Caco-2 (cell line): ENCODE measurements at regions not wholly inside any gene's neighbourhood (a gene's known extent, or its start where the extent isn't known, plus 50 kb on each side); places are given as distances from the start of the nearest gene placed in this dataset.

Source experiments
- BruUV-seq: library from RNA; stranded (reverse); fragments of 400-500 nt; replicated peaks from 2 replicates; lab custom pipeline; 2021; lab: Mats Ljungman, UMichigan
- CTCF ChIA-PET: fragments of 300-600 bp; sonication (Branson Sonifier 250); formaldehyde crosslinking; loops from one replicate; lab custom pipeline; 2022; ENCODE audit warnings: antibody characterized with exemption; lab: Charles Lee
- POLR2A ChIA-PET: fragments of 300-600 bp; sonication (Branson Sonifier 250); formaldehyde crosslinking; loops from one replicate; lab custom pipeline; 2022; ENCODE audit warnings: antibody characterized with exemption; lab: Charles Lee
- DNase-seq, 2 experiments: peaks; one replicate each; pipeline versions ENCODE4 v3.0.0 to v3.0.0-alpha.2; 2020 to 2022
- H3K27me3 ChIP-seq: replicated peaks from 2 replicates; pipeline ENCODE4 v1.6.0; 2011; ENCODE audit warnings: low read length; ENCODE audit not compliant: control insufficient read depth, insufficient read depth
- H3K36me3 ChIP-seq: 2 replicates; pipeline ENCODE4 v1.5.1; 2011; ENCODE audit warnings: low read length; ENCODE audit not compliant: control insufficient read depth, insufficient read depth
- H3K4me1 ChIP-seq: fragments of 250-450 bp; sonication (Bioruptor Pico); 2 replicates; pipeline ENCODE4 v1.5.1; 2020; ENCODE audit warnings: mild to moderate bottlenecking
- H3K4me3 ChIP-seq: 2 replicates; pipeline ENCODE4 v1.5.1; 2011; ENCODE audit warnings: low read depth, mild to moderate bottlenecking, control low read depth, low read length
- H3K9me3 ChIP-seq: fragments of 250-450 bp; sonication (Bioruptor Pico); 2 replicates; pipeline ENCODE4 v1.5.1; 2020; ENCODE audit warnings: mild to moderate bottlenecking, moderate library complexity
- H3K27ac Mint-ChIP-seq: one replicate; pipeline ENCODE4 v1.8.0; 2022; ENCODE audit warnings: mixed read lengths; ENCODE audit not compliant: unreplicated experiment
- H3K27me3 Mint-ChIP-seq: one replicate; pipeline ENCODE4 v1.8.0; 2022; ENCODE audit warnings: mixed read lengths; ENCODE audit not compliant: insufficient read depth, unreplicated experiment
- H3K36me3 Mint-ChIP-seq: one replicate; pipeline ENCODE4 v1.8.0; 2022; ENCODE audit warnings: mild to moderate bottlenecking, mixed read lengths; ENCODE audit not compliant: insufficient read depth, unreplicated experiment
- H3K4me1 Mint-ChIP-seq: one replicate; pipeline ENCODE4 v1.8.0; 2022; ENCODE audit warnings: low read depth, mixed read lengths; ENCODE audit not compliant: unreplicated experiment
- H3K4me3 Mint-ChIP-seq: one replicate; pipeline ENCODE4 v1.8.0; 2022; ENCODE audit warnings: mild to moderate bottlenecking, moderate library complexity, mixed read lengths; ENCODE audit not compliant: unreplicated experiment
- H3K9me3 Mint-ChIP-seq: one replicate; pipeline ENCODE4 v1.8.0; 2022; ENCODE audit warnings: mixed read lengths; ENCODE audit not compliant: unreplicated experiment
- CTCF ChIP-seq, 2 experiments: fragments of 200-600 bp in 1 of 2; IDR thresholded peaks; 1 replicate in 1 of 2; 2 replicates in 1 of 2; pipeline versions ENCODE4 v1.5.1 to v1.8.0; 2011 to 2022; ENCODE audit warnings: antibody characterized with exemption in 1 of 2, control low read depth in 1 of 2, inconsistent platforms in 1 of 2, low read depth in 1 of 2, low read length in 1 of 2, mild to moderate bottlenecking in 1 of 2, moderate library complexity in 1 of 2; ENCODE audit not compliant: insufficient read depth in 1 of 2, severe bottlenecking in 1 of 2, unreplicated experiment in 1 of 2
- intact Hi-C: fragments of 100-400 bp; cut with micrococcal nuclease; formaldehyde crosslinking; loops from one replicate; pipeline ENCODE4 v1.10.0; 2022; ENCODE audit not compliant: unreplicated experiment

- Histone ChIP-seq H3K4me3 (no peak overlapping the region), H3K36me3 (no peaks in the 10 kb centered on the region), H3K9me3 (no peaks in the 10 kb centered on the region), H3K27me3 (no peaks in the 10 kb centered on the region), H3K4me1 (peaks cover 45% of the 10 kb centered on the region)
- peak overlapping the region; percentile 17 for H3K27ac Mint-ChIP-seq
- no peaks in the 10 kb centered on the region for H3K27me3 Mint-ChIP-seq
- no peak for DNase-seq
- BruUV-seq: no TSS peak
- H3K4me1 Mint-ChIP-seq: peaks cover 24% of the 10 kb centered on the region
- H3K36me3 Mint-ChIP-seq: peaks cover 8% of the 10 kb centered on the region
- H3K4me3 Mint-ChIP-seq: no peak overlapping the region
- no peaks in the 10 kb centered on the region for H3K9me3 Mint-ChIP-seq
- intact Hi-C loops: loop anchor here (5.0 to 10.0 kb wide), 4 partner anchors 42 to 255 kb away; no protein-coding TSS in a partner anchor
- ChIA-PET CTCF (interaction anchor here (6.6 kb wide), 1 partner anchor 94 kb away, joined by 122 read pairs; no protein-coding TSS in a partner anchor), POLR2A (interaction anchor here (2.3 kb wide), 1 partner anchor 55 kb away, joined by 9 read pairs; no protein-coding TSS in a partner anchor)
- no peak for TF ChIP-seq CTCF (IDR thresholded peaks at IDR 0.05; ENCODE audit: insufficient read depth in 1 of 2, low read depth in 1 of 2, low read length in 1 of 2, severe bottlenecking in 1 of 2, unreplicated experiment in 1 of 2)
Measured at GRCh38 chr17:27239584-27239983, 54.3 kb upstream of the WSB1 start.

- POLR2A ChIA-PET: interaction anchor here (2.3 kb wide), 1 partner anchor 55 kb away, joined by 9 read pairs; no protein-coding TSS in a partner anchor
Measured at GRCh38 chr17:27240086-27240801, 53.7 kb upstream of the WSB1 start.

More at GRCh38 chr17:27240086-27240801, 53.7 kb upstream of the WSB1 start:
- Histone ChIP-seq H3K36me3 (no peaks in the 10 kb centered on the region), H3K4me3 (no peak overlapping the region), H3K4me1 (peaks cover 51% of the 10 kb centered on the region), H3K27me3 (no peaks in the 10 kb centered on the region), H3K9me3 (no peaks in the 10 kb centered on the region)
- H3K36me3 Mint-ChIP-seq: peaks cover 14% of the 10 kb centered on the region
- peak overlapping the region; percentile 17 for H3K27ac Mint-ChIP-seq
- intact Hi-C loops: loop anchor here (1.0 kb wide), 1 partner anchor 34 kb away; no protein-coding TSS in a partner anchor
- peaks cover 31% of the 10 kb centered on the region for H3K4me1 Mint-ChIP-seq
- BruUV-seq: no TSS peak
- peak overlapping the region; percentile 73 for H3K4me3 Mint-ChIP-seq
- no peak for DNase-seq
- H3K27me3 Mint-ChIP-seq: no peaks in the 10 kb centered on the region
- no peak for TF ChIP-seq CTCF (IDR thresholded peaks at IDR 0.05; ENCODE audit: insufficient read depth in 1 of 2, low read depth in 1 of 2, low read length in 1 of 2, severe bottlenecking in 1 of 2, unreplicated experiment in 1 of 2)
- H3K9me3 Mint-ChIP-seq: no peaks in the 10 kb centered on the region
- CTCF ChIA-PET: interaction anchor here (6.6 kb wide), 1 partner anchor 93 kb away, joined by 122 read pairs; no protein-coding TSS in a partner anchor
